CD4-positive, alpha-beta memory T cell (primary cell): ENCODE measurements at regions not wholly inside any gene's neighbourhood (a gene's known extent, or its start where the extent isn't known, plus 50 kb on each side); places are given as distances from the start of the nearest gene placed in this dataset.
"Not testable (repeated sequence)": the region's sequence is repeated elsewhere in the genome, so short reads cannot be mapped to it uniquely, and the experiment has no call there.

ENCODE experiments used
- CTCF ChIA-PET: fragments of 350-600 bp; sonication (Branson Sonifier 250); formaldehyde crosslinking; loops from one replicate; lab custom pipeline; 2021; ENCODE audit warnings: inconsistent platforms; ENCODE audit not compliant: partially characterized antibody; lab: Charles Lee
- POLR2A ChIA-PET: fragments of 350-600 bp; sonication (Branson Sonifier 250); formaldehyde crosslinking; loops from one replicate; lab custom pipeline; 2021; ENCODE audit not compliant: partially characterized antibody; lab: Charles Lee
- DNase-seq, 5 donors: peaks; one replicate each; pipeline versions ENCODE4 v3.0.0 to v3.0.0-alpha.2; 2020 to 2022; ENCODE audit warnings: mixed read lengths in 1 of 5
- H3K27ac ChIP-seq: one replicate; pipeline ENCODE4 v1.7.0; 2013; ENCODE audit warnings: low read depth, low read length
- H3K27me3 ChIP-seq: 2 replicates; pipeline ENCODE4 v1.7.0; 2013; ENCODE audit warnings: mild to moderate bottlenecking, low read length, moderate library complexity; ENCODE audit not compliant: insufficient read depth
- H3K36me3 ChIP-seq: 2 replicates; pipeline ENCODE4 v1.7.0; 2013; ENCODE audit warnings: mild to moderate bottlenecking, low read length, moderate library complexity; ENCODE audit not compliant: insufficient read depth
- H3K4me1 ChIP-seq: 2 replicates; pipeline ENCODE4 v1.7.0; 2013; ENCODE audit warnings: mild to moderate bottlenecking, low read length, moderate library complexity; ENCODE audit not compliant: insufficient read depth
- H3K4me3 ChIP-seq, 2 donors: one replicate each; pipeline ENCODE4 v1.7.0; 2013; ENCODE audit warnings: low read length in 2 of 2, mild to moderate bottlenecking in 1 of 2
- H3K9me3 ChIP-seq, 2 donors: one replicate each; pipeline ENCODE4 v1.7.0; 2013; ENCODE audit warnings: low read length in 2 of 2, control low read depth in 1 of 2; ENCODE audit not compliant: control insufficient read depth in 1 of 2
- H3K27ac Mint-ChIP-seq, 7 donors: one replicate each; pipeline ENCODE4 v1.8.0; 2020 to 2021; ENCODE audit warnings: mixed read lengths in 7 of 7, mild to moderate bottlenecking in 6 of 7, inconsistent platforms in 3 of 7, moderate library complexity in 3 of 7
- H3K27me3 Mint-ChIP-seq, 2 donors: one replicate each; pipeline ENCODE4 v1.8.0; 2020 to 2021; ENCODE audit warnings: mixed read lengths in 2 of 2
- H3K36me3 Mint-ChIP-seq, 2 donors: one replicate each; pipeline ENCODE4 v1.8.0; 2020 to 2021; ENCODE audit warnings: mixed read lengths in 2 of 2, inconsistent platforms in 1 of 2, mild to moderate bottlenecking in 1 of 2
- H3K4me1 Mint-ChIP-seq, 4 donors: one replicate each; pipeline ENCODE4 v1.8.0; 2020 to 2021; ENCODE audit warnings: mixed read lengths in 4 of 4, mild to moderate bottlenecking in 1 of 4
- H3K4me3 Mint-ChIP-seq, 8 donors: one replicate each; pipeline ENCODE4 v1.8.0; 2020 to 2021; ENCODE audit warnings: mixed read lengths in 8 of 8, mild to moderate bottlenecking in 7 of 8, moderate library complexity in 6 of 8, inconsistent platforms in 3 of 8
- H3K9me3 Mint-ChIP-seq, 8 donors: one replicate each; pipeline ENCODE4 v1.8.0; 2020 to 2021; ENCODE audit warnings: mixed read lengths in 8 of 8, mild to moderate bottlenecking in 5 of 8, inconsistent platforms in 3 of 8, moderate library complexity in 1 of 8
- intact Hi-C: fragments of 100-400 bp; cut with micrococcal nuclease; formaldehyde crosslinking; loops from one replicate; pipeline ENCODE4 v1.15.1; 2023

GRCh38 chr15:79640206-79640605 lies 208.1 kb downstream of the MINAR1 start:
- no peak for DNase-seq
- H3K36me3 ChIP-seq: no peaks in the 10 kb centered on the region
- H3K36me3 Mint-ChIP-seq: peaks cover 0 to 1% of the 10 kb centered on the region in 2 donors
- no peaks in the 10 kb centered on the region for H3K4me1 ChIP-seq
- peaks cover 15 to 26% of the 10 kb centered on the region in 2 donors for H3K27me3 Mint-ChIP-seq
- no peaks in the 10 kb centered on the region for H3K4me1 Mint-ChIP-seq
- H3K9me3 ChIP-seq: no peaks in the 10 kb centered on the region
- CTCF ChIA-PET: no interaction called here
- H3K27me3 ChIP-seq: peaks cover 6% of the 10 kb centered on the region
- H3K9me3 Mint-ChIP-seq: peaks cover 2 to 15% (median 7%) of the 10 kb centered on the region in 8 donors
- no peak overlapping the region for H3K4me3 Mint-ChIP-seq
- POLR2A ChIA-PET: no interaction called here
- intact Hi-C loops: no loop called here
- H3K27ac Mint-ChIP-seq: no peak overlapping the region
- no peak overlapping the region for H3K27ac ChIP-seq
- no peak overlapping the region for H3K4me3 ChIP-seq

GRCh38 chr15:79641841-79642240 lies 209.7 kb downstream of the MINAR1 start:
- no peak for DNase-seq
- peaks cover 15 to 23% of the 10 kb centered on the region in 2 donors for H3K27me3 Mint-ChIP-seq
- ChIA-PET CTCF (no interaction called here), POLR2A (no interaction called here)
- intact Hi-C loops: no loop called here
- Histone ChIP-seq H3K36me3 (no peaks in the 10 kb centered on the region), H3K9me3 (no peaks in the 10 kb centered on the region), H3K4me1 (no peaks in the 10 kb centered on the region), H3K27me3 (peaks cover 6% of the 10 kb centered on the region), H3K27ac (no peak overlapping the region), H3K4me3 (no peak overlapping the region)
- no peak overlapping the region for H3K27ac Mint-ChIP-seq
- no peak overlapping the region for H3K4me3 Mint-ChIP-seq
- H3K36me3 Mint-ChIP-seq: peaks cover 0 to 1% of the 10 kb centered on the region in 2 donors
- no peaks in the 10 kb centered on the region for H3K4me1 Mint-ChIP-seq
- H3K9me3 Mint-ChIP-seq: peaks cover 2 to 27% (median 10%) of the 10 kb centered on the region in 8 donors

- Mint-ChIP-seq H3K27ac (no peak overlapping the region), H3K4me1 (no peaks in the 10 kb centered on the region), H3K36me3 (peaks cover 0 to 1% of the 10 kb centered on the region in 2 donors), H3K27me3 (peaks cover 15 to 18% of the 10 kb centered on the region in 2 donors), H3K9me3 (peaks cover 2 to 29% (median 11%) of the 10 kb centered on the region in 8 donors), H3K4me3 (no peak overlapping the region)
- H3K36me3 ChIP-seq: no peaks in the 10 kb centered on the region
- no peak overlapping the region for H3K27ac ChIP-seq
- H3K4me1 ChIP-seq: no peaks in the 10 kb centered on the region
- ChIA-PET POLR2A (no interaction called here), CTCF (no interaction called here)
- H3K9me3 ChIP-seq: no peaks in the 10 kb centered on the region
- H3K27me3 ChIP-seq: peaks cover 6% of the 10 kb centered on the region
- intact Hi-C loops: no loop called here
- no peak for DNase-seq
- no peak overlapping the region for H3K4me3 ChIP-seq
Observed at GRCh38 chr15:79643393-79643792, 211.3 kb downstream of the MINAR1 start.

DNA sequence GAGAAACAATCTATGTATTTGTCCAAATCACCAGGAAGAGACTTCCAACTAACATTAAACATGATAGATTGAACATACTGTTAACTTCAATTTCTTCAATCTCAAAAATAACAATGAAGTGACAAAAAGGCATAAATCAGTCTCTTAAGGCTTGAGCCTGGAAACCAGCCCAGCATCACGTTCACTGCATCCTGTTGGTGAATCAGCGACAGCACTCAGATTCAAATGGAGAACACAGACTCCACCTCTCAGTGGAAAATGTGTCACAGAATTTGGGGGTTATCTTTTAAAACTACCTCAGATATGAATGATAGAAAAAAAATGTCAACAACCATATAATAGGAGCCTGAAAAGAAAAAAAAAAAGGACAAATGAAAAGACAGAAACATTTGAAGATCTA lies 212.0 kb downstream of the MINAR1 start:
- H3K9me3 ChIP-seq: no peaks in the 10 kb centered on the region
- no peaks in the 10 kb centered on the region for H3K36me3 ChIP-seq
- ChIA-PET CTCF (no interaction called here), POLR2A (no interaction called here)
- no peak overlapping the region for H3K4me3 ChIP-seq
- H3K27ac Mint-ChIP-seq: no peak overlapping the region
- DNase-seq: no peak
- no peaks in the 10 kb centered on the region for H3K4me1 Mint-ChIP-seq
- H3K27ac ChIP-seq: no peak overlapping the region
- intact Hi-C loops: no loop called here
- no peaks in the 10 kb centered on the region for H3K4me1 ChIP-seq
- H3K4me3 Mint-ChIP-seq: no peak overlapping the region
- peaks cover 12% of the 10 kb centered on the region in 2 donors for H3K27me3 Mint-ChIP-seq
- H3K9me3 Mint-ChIP-seq: peaks cover 2 to 29% (median 11%) of the 10 kb centered on the region in 8 donors
- peaks cover 0 to 1% of the 10 kb centered on the region in 2 donors for H3K36me3 Mint-ChIP-seq
- peaks cover 6% of the 10 kb centered on the region for H3K27me3 ChIP-seq

GRCh38 chr15:79652972-79653371 lies 220.8 kb downstream of the MINAR1 start:
- H3K27me3 ChIP-seq, H3K27ac Mint-ChIP-seq, H3K36me3 Mint-ChIP-seq, POLR2A ChIA-PET, intact Hi-C loops, H3K4me1 Mint-ChIP-seq, H3K27ac ChIP-seq, DNase-seq, H3K36me3 ChIP-seq, H3K9me3 ChIP-seq, H3K4me1 ChIP-seq, H3K4me3 ChIP-seq, H3K4me3 Mint-ChIP-seq, CTCF ChIA-PET: not testable (repeated sequence)
- Mint-ChIP-seq H3K9me3 (peaks cover 0 to 17% (median 8%) of the 10 kb centered on the region in 8 donors), H3K27me3 (peaks cover 7 to 16% of the 10 kb centered on the region in 2 donors)

DNA sequence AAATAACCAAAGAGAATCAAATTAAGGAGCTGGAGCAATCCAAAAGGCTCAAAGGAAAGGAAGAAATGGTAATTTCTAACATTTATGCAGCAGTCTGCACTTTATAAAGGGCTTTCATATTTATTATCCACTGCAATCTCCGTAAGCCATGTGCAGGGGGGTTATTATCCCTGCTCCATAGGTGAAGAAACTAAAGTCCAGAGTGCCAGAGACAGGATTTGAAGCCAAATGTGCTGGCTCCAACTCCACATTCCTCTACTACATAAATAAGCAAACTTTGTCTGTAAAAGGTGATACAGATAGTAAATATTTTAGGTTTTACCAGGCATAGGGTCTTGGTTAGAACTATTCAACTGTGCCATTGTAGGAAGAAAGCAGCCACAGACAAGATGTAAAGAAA lies 221.4 kb downstream of the MINAR1 start:
- H3K4me1 Mint-ChIP-seq: no peaks in the 10 kb centered on the region
- CTCF ChIA-PET: no interaction called here
- peaks cover 0 to 17% (median 8%) of the 10 kb centered on the region in 8 donors for H3K9me3 Mint-ChIP-seq
- no peak overlapping the region for H3K27ac Mint-ChIP-seq
- H3K27me3 ChIP-seq: no peaks in the 10 kb centered on the region
- no peak overlapping the region for H3K4me3 ChIP-seq
- POLR2A ChIA-PET: no interaction called here
- intact Hi-C loops: no loop called here
- peaks cover 7 to 16% of the 10 kb centered on the region in 2 donors for H3K27me3 Mint-ChIP-seq
- H3K9me3 ChIP-seq: no peaks in the 10 kb centered on the region
- H3K4me1 ChIP-seq: no peaks in the 10 kb centered on the region
- DNase-seq: no peak
- no peaks in the 10 kb centered on the region for H3K36me3 Mint-ChIP-seq
- H3K36me3 ChIP-seq: no peaks in the 10 kb centered on the region
- no peak overlapping the region for H3K4me3 Mint-ChIP-seq
- H3K27ac ChIP-seq: no peak overlapping the region

GRCh38 chr15:79656151-79657000 lies 224.2 kb downstream of the MINAR1 start:
- Mint-ChIP-seq H3K9me3 (peaks cover 0 to 9% (median 5%) of the 10 kb centered on the region in 8 donors), H3K27me3 (peaks cover 11 to 21% of the 10 kb centered on the region in 2 donors), H3K36me3 (no peaks in the 10 kb centered on the region), H3K4me3 (no peak overlapping the region), H3K4me1 (no peaks in the 10 kb centered on the region), H3K27ac (peak overlapping the region in 1 of 7 donors; percentile 39)
- H3K4me1 ChIP-seq: no peaks in the 10 kb centered on the region
- H3K27ac ChIP-seq: no peak overlapping the region
- POLR2A ChIA-PET: no interaction called here
- H3K27me3 ChIP-seq: no peaks in the 10 kb centered on the region
- CTCF ChIA-PET: no interaction called here
- no peak for DNase-seq
- no peaks in the 10 kb centered on the region for H3K9me3 ChIP-seq
- intact Hi-C loops: no loop called here
- H3K4me3 ChIP-seq: no peak overlapping the region
- H3K36me3 ChIP-seq: no peaks in the 10 kb centered on the region
